ENCODE measurements at regions not wholly inside any gene's neighbourhood (a gene's known extent, or its start where the extent isn't known, plus 50 kb on each side); places are given as distances from the start of the nearest gene placed in this dataset.
"Not testable (repeated sequence)": the region's sequence is repeated elsewhere in the genome, so short reads cannot be mapped to it uniquely, and the experiment has no call there.

- not testable (repeated sequence) for H3K4me3 ChIP-seq (ENCODE audit: severe bottlenecking); DNase-seq (ENCODE audit: low spot score); H3K36me3 ChIP-seq (ENCODE audit: low read depth); H3K9me3 ChIP-seq (ENCODE audit: severe bottlenecking); H3K27me3 ChIP-seq (ENCODE audit: insufficient read depth, poor library complexity, severe bottlenecking); ATAC-seq (ENCODE audit: low read depth); H3K4me1 ChIP-seq (ENCODE audit: insufficient read depth, poor library complexity, severe bottlenecking); H3K27ac ChIP-seq (ENCODE audit: poor library complexity, severe bottlenecking)
- TF ChIP-seq CTCF (IDR thresholded peaks at IDR 0.05; ENCODE audit: poor library complexity, severe bottlenecking), result peak; percentile 26
Observed at GRCh38 chr12:59346248-59346647, 249.6 kb upstream of the SLC16A7 start.

GRCh38 chr12:59345406-59345805 lies 250.4 kb upstream of the SLC16A7 start:
- no peaks in the 10 kb centered on the region for H3K36me3 ChIP-seq (ENCODE audit: low read depth)
- H3K9me3 ChIP-seq (ENCODE audit: severe bottlenecking), result no peaks in the 10 kb centered on the region
- no peak overlapping the region for H3K4me3 ChIP-seq (ENCODE audit: severe bottlenecking)
- no peak for DNase-seq (ENCODE audit: low spot score)
- H3K4me1 ChIP-seq (ENCODE audit: insufficient read depth, poor library complexity, severe bottlenecking), result no peaks in the 10 kb centered on the region
- no peak for ATAC-seq (ENCODE audit: low read depth)
- TF ChIP-seq CTCF (IDR thresholded peaks at IDR 0.05; ENCODE audit: poor library complexity, severe bottlenecking), result no peak
- no peaks in the 10 kb centered on the region for H3K27me3 ChIP-seq (ENCODE audit: insufficient read depth, poor library complexity, severe bottlenecking)
- H3K27ac ChIP-seq (ENCODE audit: poor library complexity, severe bottlenecking), result no peak overlapping the region

GRCh38 chr12:59344224-59344623 lies 251.6 kb upstream of the SLC16A7 start:
- Histone ChIP-seq H3K4me3 (ENCODE audit: severe bottlenecking) (no peak overlapping the region), H3K9me3 (ENCODE audit: severe bottlenecking) (no peaks in the 10 kb centered on the region), H3K27me3 (ENCODE audit: insufficient read depth, poor library complexity, severe bottlenecking) (no peaks in the 10 kb centered on the region), H3K4me1 (ENCODE audit: insufficient read depth, poor library complexity, severe bottlenecking) (no peaks in the 10 kb centered on the region), H3K36me3 (ENCODE audit: low read depth) (no peaks in the 10 kb centered on the region), H3K27ac (ENCODE audit: poor library complexity, severe bottlenecking) (no peak overlapping the region)
- DNase-seq (ENCODE audit: low spot score) (no peak), ATAC-seq (ENCODE audit: low read depth) (no peak)
- TF ChIP-seq CTCF (IDR thresholded peaks at IDR 0.05; ENCODE audit: poor library complexity, severe bottlenecking), result no peak

- Histone ChIP-seq H3K27ac (ENCODE audit: poor library complexity, severe bottlenecking) (no peak overlapping the region), H3K4me1 (ENCODE audit: insufficient read depth, poor library complexity, severe bottlenecking) (no peaks in the 10 kb centered on the region), H3K4me3 (ENCODE audit: severe bottlenecking) (no peak overlapping the region), H3K27me3 (ENCODE audit: insufficient read depth, poor library complexity, severe bottlenecking) (no peaks in the 10 kb centered on the region), H3K9me3 (ENCODE audit: severe bottlenecking) (no peaks in the 10 kb centered on the region), H3K36me3 (ENCODE audit: low read depth) (no peaks in the 10 kb centered on the region)
- DNase-seq (ENCODE audit: low spot score) (no peak), ATAC-seq (ENCODE audit: low read depth) (no peak)
- TF ChIP-seq CTCF (IDR thresholded peaks at IDR 0.05; ENCODE audit: poor library complexity, severe bottlenecking), result no peak
Observed at GRCh38 chr12:59329462-59329861, 266.4 kb upstream of the SLC16A7 start.

GRCh38 chr12:59328395-59329075 lies 267.3 kb upstream of the SLC16A7 start:
- not testable (repeated sequence) for DNase-seq (ENCODE audit: low spot score); H3K27ac ChIP-seq (ENCODE audit: poor library complexity, severe bottlenecking); ATAC-seq (ENCODE audit: low read depth); H3K27me3 ChIP-seq (ENCODE audit: insufficient read depth, poor library complexity, severe bottlenecking); H3K36me3 ChIP-seq (ENCODE audit: low read depth); H3K9me3 ChIP-seq (ENCODE audit: severe bottlenecking); H3K4me1 ChIP-seq (ENCODE audit: insufficient read depth, poor library complexity, severe bottlenecking); H3K4me3 ChIP-seq (ENCODE audit: severe bottlenecking)

GRCh38 chr12:59326457-59326856 lies 269.4 kb upstream of the SLC16A7 start:
- H3K27ac ChIP-seq (ENCODE audit: poor library complexity, severe bottlenecking); H3K4me3 ChIP-seq (ENCODE audit: severe bottlenecking); H3K4me1 ChIP-seq (ENCODE audit: insufficient read depth, poor library complexity, severe bottlenecking); ATAC-seq (ENCODE audit: low read depth); H3K9me3 ChIP-seq (ENCODE audit: severe bottlenecking); H3K27me3 ChIP-seq (ENCODE audit: insufficient read depth, poor library complexity, severe bottlenecking); H3K36me3 ChIP-seq (ENCODE audit: low read depth); DNase-seq (ENCODE audit: low spot score): not testable (repeated sequence)
